ENCODE measurements at regions not wholly inside any gene's neighbourhood (a gene's known extent, or its start where the extent isn't known, plus 50 kb on each side); places are given as distances from the start of the nearest gene placed in this dataset.

DNA sequence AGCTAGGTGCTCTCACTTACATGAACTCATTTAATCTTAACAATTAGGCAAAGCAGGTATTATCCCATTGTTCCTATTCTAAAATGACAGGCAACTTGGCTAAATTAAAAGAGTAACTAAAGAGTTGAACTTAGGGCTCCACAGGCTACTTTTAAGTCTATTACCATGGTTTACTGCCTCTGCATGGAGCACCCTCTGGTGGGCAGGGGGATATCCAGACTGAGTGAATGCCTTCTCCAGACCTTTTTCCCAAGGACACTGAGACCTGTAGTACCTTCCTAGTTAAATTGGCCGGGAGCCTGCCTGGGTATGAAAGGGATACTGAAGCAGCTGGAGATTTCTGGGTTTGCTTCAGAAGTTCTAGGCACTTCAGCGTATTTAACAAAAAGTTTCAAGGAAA lies 238.1 kb downstream of the ELAVL2 start:
- no peak for TF ChIP-seq POLR2A (IDR thresholded peaks at IDR 0.05)
- TF ChIP-seq, protein P1, sequence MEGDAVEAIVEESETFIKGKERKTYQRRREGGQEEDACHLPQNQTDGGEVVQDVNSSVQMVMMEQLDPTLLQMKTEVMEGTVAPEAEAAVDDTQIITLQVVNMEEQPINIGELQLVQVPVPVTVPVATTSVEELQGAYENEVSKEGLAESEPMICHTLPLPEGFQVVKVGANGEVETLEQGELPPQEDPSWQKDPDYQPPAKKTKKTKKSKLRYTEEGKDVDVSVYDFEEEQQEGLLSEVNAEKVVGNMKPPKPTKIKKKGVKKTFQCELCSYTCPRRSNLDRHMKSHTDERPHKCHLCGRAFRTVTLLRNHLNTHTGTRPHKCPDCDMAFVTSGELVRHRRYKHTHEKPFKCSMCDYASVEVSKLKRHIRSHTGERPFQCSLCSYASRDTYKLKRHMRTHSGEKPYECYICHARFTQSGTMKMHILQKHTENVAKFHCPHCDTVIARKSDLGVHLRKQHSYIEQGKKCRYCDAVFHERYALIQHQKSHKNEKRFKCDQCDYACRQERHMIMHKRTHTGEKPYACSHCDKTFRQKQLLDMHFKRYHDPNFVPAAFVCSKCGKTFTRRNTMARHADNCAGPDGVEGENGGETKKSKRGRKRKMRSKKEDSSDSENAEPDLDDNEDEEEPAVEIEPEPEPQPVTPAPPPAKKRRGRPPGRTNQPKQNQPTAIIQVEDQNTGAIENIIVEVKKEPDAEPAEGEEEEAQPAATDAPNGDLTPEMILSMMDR (IDR thresholded peaks at IDR 0.05), result no peak

Measured in vagina (tissue), 2 donors.